Amniotic epithelial cell (primary cell): ENCODE measurements at regions not wholly inside any gene's neighbourhood (a gene's known extent, or its start where the extent isn't known, plus 50 kb on each side); places are given as distances from the start of the nearest gene placed in this dataset.
"Not testable (repeated sequence)": the region's sequence is repeated elsewhere in the genome, so short reads cannot be mapped to it uniquely, and the experiment has no call there.

Experiments used
- DNase-seq: peaks from one replicate; pipeline ENCODE4 v3.0.0-alpha.2; 2010; ENCODE audit warnings: low read depth

DNA sequence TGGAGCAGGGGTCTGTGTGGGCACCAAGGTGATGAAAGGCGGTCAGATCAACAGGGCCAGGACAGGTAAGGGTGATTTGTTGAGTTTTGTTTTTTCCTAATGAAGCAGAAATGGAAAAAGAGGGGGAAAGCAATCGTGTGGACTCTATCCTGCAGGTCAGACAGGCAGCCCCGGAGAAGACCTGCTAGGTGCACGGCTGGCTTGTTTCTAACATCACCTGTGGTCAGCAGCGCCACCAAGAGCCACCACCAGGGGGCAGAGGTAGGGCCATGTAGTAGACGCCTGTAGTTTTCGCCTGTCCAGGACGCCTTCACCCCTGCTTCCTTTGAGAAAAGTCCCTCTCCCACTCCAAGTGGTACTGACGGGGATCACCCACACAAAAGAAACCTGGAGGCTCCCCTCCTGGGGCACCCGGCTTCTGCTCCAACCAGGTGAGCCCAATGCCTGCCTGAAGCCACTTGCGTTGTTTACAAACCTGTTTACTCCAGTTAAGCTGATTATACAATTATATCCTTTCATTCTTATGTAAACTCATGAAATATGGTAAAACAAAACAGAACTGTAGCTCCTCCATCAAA lies 54.2 kb upstream of the SEC14L1 start:
- peak; percentile 65 for DNase-seq

DNA sequence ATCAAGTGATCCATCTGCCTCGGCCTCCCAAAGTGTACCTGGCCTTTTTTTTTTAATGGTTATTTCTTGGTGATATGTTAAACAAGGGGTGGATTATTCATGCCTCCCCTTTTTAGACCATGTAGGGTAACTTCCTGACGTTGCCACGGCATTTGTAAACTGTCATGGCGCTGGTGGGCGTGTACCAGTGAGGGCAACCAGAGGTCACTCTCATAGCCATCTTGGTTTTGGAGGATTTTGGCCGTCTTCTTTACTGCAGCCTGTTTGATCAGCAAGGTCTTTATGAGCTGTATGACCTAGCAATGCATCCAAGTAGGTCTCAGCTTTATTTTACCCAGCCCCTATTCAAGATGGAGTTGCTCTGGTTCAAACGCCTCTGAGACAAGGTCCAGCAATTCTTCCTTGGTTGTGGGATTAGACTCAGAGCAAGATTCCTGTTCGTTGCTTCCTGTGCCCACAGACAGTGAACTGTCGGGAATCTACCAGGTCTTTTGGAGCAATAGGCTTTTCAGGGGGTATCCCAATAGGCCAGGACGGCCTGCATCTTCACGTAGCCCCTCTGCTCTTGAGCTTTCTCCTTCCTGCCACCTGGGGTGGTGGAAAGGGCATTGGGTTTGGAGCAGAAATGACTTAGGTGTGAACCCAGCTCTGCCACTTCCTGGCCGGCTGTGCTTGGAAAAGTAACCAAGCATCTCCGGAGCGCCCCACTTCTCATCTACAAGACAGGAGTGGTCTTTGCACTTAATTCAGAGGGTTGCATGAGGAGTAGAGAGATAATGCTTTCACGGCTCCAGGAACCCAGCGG lies 52.9 kb upstream of the SEC14L1 start:
- no peak for DNase-seq

DNA sequence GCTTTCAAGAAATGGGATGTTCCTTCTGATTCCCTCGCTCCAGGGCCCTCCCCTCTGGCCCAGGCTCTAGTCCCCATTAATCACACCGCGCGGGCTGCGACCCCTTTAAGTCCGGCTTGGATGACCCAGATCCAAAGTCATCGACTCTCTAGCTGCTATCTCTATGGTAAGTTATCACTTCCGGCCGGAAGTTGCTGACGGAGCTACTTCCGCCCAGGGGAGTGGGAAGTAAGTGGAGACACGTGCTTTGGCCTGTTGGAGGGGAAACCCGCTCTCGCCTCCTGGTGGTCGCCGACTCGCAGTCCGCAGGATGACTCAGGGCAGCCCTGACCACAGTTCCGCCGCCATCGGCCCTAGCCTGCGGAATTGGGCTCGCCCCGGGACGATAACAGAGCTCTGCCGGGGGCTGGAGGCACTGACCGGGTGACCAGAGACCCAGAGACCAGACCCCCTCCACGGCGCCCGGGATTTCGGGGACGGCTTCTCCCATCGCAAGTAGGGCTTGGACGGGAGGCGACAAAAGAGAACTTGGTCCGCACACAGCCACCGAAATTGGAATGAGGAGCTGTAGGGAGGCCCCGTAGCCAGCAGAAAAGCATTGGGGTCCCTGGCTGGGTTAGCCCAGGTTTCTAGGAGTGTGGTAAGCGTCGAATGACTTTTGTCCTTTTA lies 52.2 kb upstream of the SEC14L1 start:
- DNase-seq: peak; percentile 98

DNA sequence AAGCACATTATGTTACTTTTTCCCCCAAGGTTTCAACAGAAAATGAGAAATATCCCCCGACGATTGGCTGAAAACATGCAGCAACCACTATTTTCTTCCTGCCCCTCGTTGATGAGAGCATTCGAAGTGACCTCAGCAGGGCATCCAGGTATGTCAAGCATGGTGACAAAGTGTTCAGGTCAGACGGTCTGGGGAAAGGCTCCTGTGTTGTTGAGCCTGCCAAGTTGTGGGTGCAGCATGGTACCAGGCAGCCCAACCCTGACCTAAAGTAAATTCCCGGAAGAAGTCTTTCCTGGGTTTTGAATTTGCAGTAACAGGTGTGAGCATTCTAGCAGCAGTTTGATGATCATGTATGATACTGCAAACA lies 51.7 kb upstream of the SEC14L1 start:
- peak; percentile 8 for DNase-seq

DNA sequence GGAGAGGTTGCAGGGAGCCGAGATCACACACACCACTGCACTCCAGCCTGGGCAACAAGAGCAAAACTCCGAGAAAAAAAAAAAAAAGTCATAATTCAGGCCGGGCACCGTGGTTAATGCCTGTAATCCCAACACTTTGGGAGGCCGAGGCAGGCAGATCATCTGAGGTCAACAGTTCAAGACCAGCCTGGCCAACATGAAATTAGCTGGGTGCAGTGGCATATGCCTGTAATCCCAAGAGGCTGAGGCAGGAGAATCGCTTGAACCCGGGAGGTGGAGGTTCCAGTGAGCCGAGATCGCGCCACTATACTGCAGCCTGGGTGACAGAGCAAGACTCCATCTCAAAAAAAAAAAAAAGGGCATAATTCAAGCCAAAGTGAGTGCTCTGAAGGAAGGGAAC lies 50.8 kb upstream of the SEC14L1 start:
- not testable (repeated sequence) for DNase-seq

DNA sequence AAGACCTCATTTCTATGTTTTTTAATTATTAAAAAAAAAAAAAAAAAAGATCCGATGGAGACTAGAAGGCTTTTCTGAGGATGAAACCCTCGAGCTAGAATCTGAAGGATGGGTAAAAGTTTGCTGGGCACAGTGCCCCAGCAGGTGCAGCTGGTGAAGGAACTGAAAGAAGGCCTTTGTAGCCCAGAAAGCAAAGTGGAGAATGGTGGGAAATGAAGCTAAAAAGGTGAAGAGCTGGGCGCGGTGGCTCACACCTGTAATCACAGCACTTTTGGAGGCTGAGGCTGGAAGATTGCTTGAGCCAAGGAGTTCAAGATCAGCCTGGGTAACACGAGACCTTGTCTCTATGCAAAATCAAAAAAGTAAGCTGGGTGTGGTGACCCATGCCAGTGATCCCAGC lies 50.3 kb upstream of the SEC14L1 start:
- no peak for DNase-seq
